Neural cell (in vitro differentiated cells): ENCODE measurements at regions not wholly inside any gene's neighbourhood (a gene's known extent, or its start where the extent isn't known, plus 50 kb on each side); places are given as distances from the start of the nearest gene placed in this dataset.
"Not testable (repeated sequence)": the region's sequence is repeated elsewhere in the genome, so short reads cannot be mapped to it uniquely, and the experiment has no call there.

ENCODE experiments used
- H2AFZ ChIP-seq: fragments of 200-600, 300-800 bp; sonication (generic), shearing (Covaris generic); 2 replicates; pipeline ENCODE4 v1.6.0; 2014; ENCODE audit warnings: low read depth, mild to moderate bottlenecking, antibody characterized with exemption, low read length, moderate library complexity
- H3F3A ChIP-seq: fragments of 200-600 bp; shearing (Covaris generic); 2 replicates; pipeline ENCODE4 v1.6.1; 2016; ENCODE audit warnings: mild to moderate bottlenecking, moderate library complexity, mixed read lengths, antibody characterized with exemption, low read length; ENCODE audit not compliant: insufficient read depth, poor library complexity, severe bottlenecking
- H3K27ac ChIP-seq: fragments of 200-600, 300-800 bp; sonication (generic), shearing (Covaris generic); 2 replicates; pipeline ENCODE4 v1.5.1; 2014; ENCODE audit warnings: mild to moderate bottlenecking, low read length, moderate library complexity
- H3K27me3 ChIP-seq: fragments of 300-800, 200-600 bp; sonication (generic), shearing (Covaris generic); 2 replicates; pipeline ENCODE4 v1.6.0; 2014; ENCODE audit warnings: mild to moderate bottlenecking, low read depth, low read length, moderate library complexity; ENCODE audit not compliant: insufficient read depth
- H3K36me3 ChIP-seq: fragments of 300-800, 200-600 bp; sonication (generic), shearing (Covaris generic); 2 replicates; pipeline ENCODE4 v1.5.1; 2014; ENCODE audit warnings: mild to moderate bottlenecking, antibody characterized with exemption, low read length, moderate library complexity; ENCODE audit not compliant: insufficient read depth
- H3K4me2 ChIP-seq: fragments of 300-800, 200-600 bp; sonication (generic), shearing (Covaris generic); 2 replicates; pipeline ENCODE4 v1.6.0; 2014; ENCODE audit warnings: mild to moderate bottlenecking, low read length
- H3K4me3 ChIP-seq: fragments of 300-800, 200-600 bp; sonication (generic), shearing (Covaris generic); 2 replicates; pipeline ENCODE4 v1.5.1; 2014; ENCODE audit warnings: mild to moderate bottlenecking, low read length, moderate library complexity
- H3K79me2 ChIP-seq: fragments of 200-600 bp; shearing (Covaris generic); replicated peaks from 2 replicates; pipeline ENCODE4 v1.6.0; 2014; ENCODE audit warnings: mild to moderate bottlenecking, low read length, moderate library complexity; ENCODE audit not compliant: insufficient read depth
- H3K9ac ChIP-seq: fragments of 300-800, 200-600 bp; sonication (generic), shearing (Covaris generic); 2 replicates; pipeline ENCODE4 v1.6.1; 2016; ENCODE audit warnings: mild to moderate bottlenecking, low read length, mixed read lengths
- H3K9me2 ChIP-seq: fragments of 200-600 bp; shearing (Covaris generic); 2 replicates; pipeline ENCODE4 v1.6.1; 2016; ENCODE audit warnings: mild to moderate bottlenecking, low read length, mixed read lengths; ENCODE audit not compliant: insufficient read depth
- H3K9me3 ChIP-seq: fragments of 200-600, 300-800 bp; sonication (generic), shearing (Covaris generic); 2 replicates; pipeline ENCODE4 v1.6.1; 2016; ENCODE audit warnings: mild to moderate bottlenecking, mixed run types, low read length, moderate library complexity, mixed read lengths
- H4K20me1 ChIP-seq: fragments of 200-600 bp; shearing (Covaris generic); 2 replicates; pipeline ENCODE4 v1.6.1; 2016; ENCODE audit warnings: mild to moderate bottlenecking, mixed run types; ENCODE audit not compliant: insufficient read depth
- EP300 ChIP-seq: fragments of 450-650 bp; conservative IDR thresholded peaks from 2 replicates; pipeline ENCODE4 v1.6.1; 2014; ENCODE audit warnings: antibody characterized with exemption, mild to moderate bottlenecking, moderate library complexity; ENCODE audit not compliant: poor library complexity, severe bottlenecking
- EZH2 ChIP-seq: fragments of 200-600, 300-800 bp; shearing (Covaris generic), sonication (generic); IDR thresholded peaks from 2 replicates; pipeline ENCODE4 v1.6.1; 2014; ENCODE audit warnings: antibody characterized with exemption, low read length, borderline replicate concordance, mild to moderate bottlenecking; ENCODE audit not compliant: insufficient read depth, poor library complexity, severe bottlenecking
- MXI1 ChIP-seq: fragments of 450-650 bp; conservative IDR thresholded peaks from 2 replicates; pipeline ENCODE4 v1.6.1; 2014; ENCODE audit warnings: antibody characterized with exemption, mild to moderate bottlenecking; ENCODE audit not compliant: poor library complexity, severe bottlenecking
- POLR2AphosphoS5 ChIP-seq: IDR thresholded peaks from 2 replicates; pipeline ENCODE4 v1.6.1; 2012
- RAD21 ChIP-seq: fragments of 450-650 bp; conservative IDR thresholded peaks from 2 replicates; pipeline ENCODE4 v1.6.1; 2014; ENCODE audit warnings: antibody characterized with exemption, mild to moderate bottlenecking, moderate library complexity
- SMC3 ChIP-seq: fragments of 450-650 bp; conservative IDR thresholded peaks from 2 replicates; pipeline ENCODE4 v1.6.1; 2014; ENCODE audit warnings: antibody characterized with exemption, mild to moderate bottlenecking, moderate library complexity; ENCODE audit not compliant: poor library complexity
- TAF1 ChIP-seq: IDR thresholded peaks from 2 replicates; pipeline ENCODE4 v1.6.1; 2012; ENCODE audit warnings: low read depth
- TF ChIP-seq, protein P1 (sequence below): fragments of 450-650 bp; IDR thresholded peaks from 2 replicates; pipeline ENCODE4 v1.5.1; 2014; ENCODE audit warnings: antibody characterized with exemption, mild to moderate bottlenecking, moderate library complexity; ENCODE audit not compliant: poor library complexity, severe bottlenecking
- TF ChIP-seq, protein P2 (sequence below): IDR thresholded peaks from 2 replicates; pipeline ENCODE4 v1.6.1; 2012; ENCODE audit warnings: borderline replicate concordance

DNA sequence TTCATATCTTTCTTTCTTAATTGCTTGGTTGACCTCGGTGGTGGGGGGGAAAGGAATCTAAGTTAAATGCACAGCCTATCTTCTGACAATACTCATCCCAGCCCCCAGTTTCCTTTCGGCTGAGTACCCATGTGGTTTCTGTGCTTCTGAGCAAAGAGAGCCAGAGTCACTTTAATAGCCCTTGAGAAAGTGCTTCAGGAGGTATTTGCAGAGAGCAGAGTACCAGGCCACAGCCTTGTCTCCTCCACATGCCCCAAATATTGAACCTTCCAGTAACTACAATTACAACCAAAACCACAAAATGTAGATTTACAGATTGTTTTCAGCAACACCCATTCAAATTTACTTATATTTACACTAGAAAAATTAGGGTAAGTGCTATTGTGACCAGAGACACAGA, 647.4 kb downstream of the NR2F2 start:
- TF ChIP-seq SMC3 (no peak), POLR2AphosphoS5 (no peak), TAF1 (no peak), MXI1 (no peak), EP300 (no peak), RAD21 (no peak), EZH2 (no peak)
- TF ChIP-seq, protein P1, sequence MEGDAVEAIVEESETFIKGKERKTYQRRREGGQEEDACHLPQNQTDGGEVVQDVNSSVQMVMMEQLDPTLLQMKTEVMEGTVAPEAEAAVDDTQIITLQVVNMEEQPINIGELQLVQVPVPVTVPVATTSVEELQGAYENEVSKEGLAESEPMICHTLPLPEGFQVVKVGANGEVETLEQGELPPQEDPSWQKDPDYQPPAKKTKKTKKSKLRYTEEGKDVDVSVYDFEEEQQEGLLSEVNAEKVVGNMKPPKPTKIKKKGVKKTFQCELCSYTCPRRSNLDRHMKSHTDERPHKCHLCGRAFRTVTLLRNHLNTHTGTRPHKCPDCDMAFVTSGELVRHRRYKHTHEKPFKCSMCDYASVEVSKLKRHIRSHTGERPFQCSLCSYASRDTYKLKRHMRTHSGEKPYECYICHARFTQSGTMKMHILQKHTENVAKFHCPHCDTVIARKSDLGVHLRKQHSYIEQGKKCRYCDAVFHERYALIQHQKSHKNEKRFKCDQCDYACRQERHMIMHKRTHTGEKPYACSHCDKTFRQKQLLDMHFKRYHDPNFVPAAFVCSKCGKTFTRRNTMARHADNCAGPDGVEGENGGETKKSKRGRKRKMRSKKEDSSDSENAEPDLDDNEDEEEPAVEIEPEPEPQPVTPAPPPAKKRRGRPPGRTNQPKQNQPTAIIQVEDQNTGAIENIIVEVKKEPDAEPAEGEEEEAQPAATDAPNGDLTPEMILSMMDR, result no peak
- TF ChIP-seq, protein P2, sequence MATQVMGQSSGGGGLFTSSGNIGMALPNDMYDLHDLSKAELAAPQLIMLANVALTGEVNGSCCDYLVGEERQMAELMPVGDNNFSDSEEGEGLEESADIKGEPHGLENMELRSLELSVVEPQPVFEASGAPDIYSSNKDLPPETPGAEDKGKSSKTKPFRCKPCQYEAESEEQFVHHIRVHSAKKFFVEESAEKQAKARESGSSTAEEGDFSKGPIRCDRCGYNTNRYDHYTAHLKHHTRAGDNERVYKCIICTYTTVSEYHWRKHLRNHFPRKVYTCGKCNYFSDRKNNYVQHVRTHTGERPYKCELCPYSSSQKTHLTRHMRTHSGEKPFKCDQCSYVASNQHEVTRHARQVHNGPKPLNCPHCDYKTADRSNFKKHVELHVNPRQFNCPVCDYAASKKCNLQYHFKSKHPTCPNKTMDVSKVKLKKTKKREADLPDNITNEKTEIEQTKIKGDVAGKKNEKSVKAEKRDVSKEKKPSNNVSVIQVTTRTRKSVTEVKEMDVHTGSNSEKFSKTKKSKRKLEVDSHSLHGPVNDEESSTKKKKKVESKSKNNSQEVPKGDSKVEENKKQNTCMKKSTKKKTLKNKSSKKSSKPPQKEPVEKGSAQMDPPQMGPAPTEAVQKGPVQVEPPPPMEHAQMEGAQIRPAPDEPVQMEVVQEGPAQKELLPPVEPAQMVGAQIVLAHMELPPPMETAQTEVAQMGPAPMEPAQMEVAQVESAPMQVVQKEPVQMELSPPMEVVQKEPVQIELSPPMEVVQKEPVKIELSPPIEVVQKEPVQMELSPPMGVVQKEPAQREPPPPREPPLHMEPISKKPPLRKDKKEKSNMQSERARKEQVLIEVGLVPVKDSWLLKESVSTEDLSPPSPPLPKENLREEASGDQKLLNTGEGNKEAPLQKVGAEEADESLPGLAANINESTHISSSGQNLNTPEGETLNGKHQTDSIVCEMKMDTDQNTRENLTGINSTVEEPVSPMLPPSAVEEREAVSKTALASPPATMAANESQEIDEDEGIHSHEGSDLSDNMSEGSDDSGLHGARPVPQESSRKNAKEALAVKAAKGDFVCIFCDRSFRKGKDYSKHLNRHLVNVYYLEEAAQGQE, result no peak
- H3K27ac ChIP-seq, result no peak overlapping the region
- no peaks in the 10 kb centered on the region for H3K36me3 ChIP-seq
- no peaks in the 10 kb centered on the region for H3K9me3 ChIP-seq
- no peak overlapping the region for H2AFZ ChIP-seq
- no peaks in the 10 kb centered on the region for H3K27me3 ChIP-seq
- no peaks in the 10 kb centered on the region for H3K9me2 ChIP-seq
- no peaks in the 10 kb centered on the region for H3F3A ChIP-seq
- H4K20me1 ChIP-seq, result no peaks in the 10 kb centered on the region
- no peak overlapping the region for H3K4me3 ChIP-seq
- H3K9ac ChIP-seq, result no peak overlapping the region
- no peak overlapping the region for H3K4me2 ChIP-seq
- no peaks in the 10 kb centered on the region for H3K79me2 ChIP-seq

DNA sequence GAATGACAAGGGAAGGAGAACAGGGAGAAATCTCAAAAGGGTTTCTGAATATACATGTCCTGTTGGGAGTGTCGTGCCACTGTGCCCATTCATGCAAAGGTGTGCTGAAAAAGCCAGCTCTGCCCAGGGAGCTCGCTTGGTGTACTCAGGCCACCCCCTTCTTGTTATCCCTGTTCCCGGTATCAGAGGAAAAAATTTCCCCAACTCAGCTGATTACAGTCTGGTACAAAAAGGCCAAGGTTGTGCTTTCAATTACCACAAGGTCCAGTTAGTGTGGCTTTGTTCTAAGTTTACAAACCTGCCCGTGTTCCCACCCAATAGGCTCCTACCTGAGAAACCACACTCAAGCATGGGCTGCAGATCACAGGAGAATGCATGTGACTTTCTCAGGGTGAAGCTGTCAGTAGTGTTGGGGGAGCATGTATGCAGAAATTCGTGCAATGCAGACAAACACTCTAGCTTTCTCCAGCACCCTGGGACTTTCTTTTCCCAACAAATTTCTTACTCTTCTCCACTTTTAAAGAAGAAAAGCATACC, 648.5 kb downstream of the NR2F2 start:
- Histone ChIP-seq H3K4me3 (no peak overlapping the region), H3K9me2 (no peaks in the 10 kb centered on the region), H3F3A (no peaks in the 10 kb centered on the region), H3K36me3 (no peaks in the 10 kb centered on the region), H2AFZ (no peak overlapping the region), H3K27ac (no peak overlapping the region), H3K4me2 (no peak overlapping the region), H3K79me2 (no peaks in the 10 kb centered on the region), H3K9ac (no peak overlapping the region), H4K20me1 (no peaks in the 10 kb centered on the region), H3K9me3 (no peaks in the 10 kb centered on the region), H3K27me3 (peaks cover 10% of the 10 kb centered on the region)
- TF ChIP-seq, protein P1, result no peak

DNA sequence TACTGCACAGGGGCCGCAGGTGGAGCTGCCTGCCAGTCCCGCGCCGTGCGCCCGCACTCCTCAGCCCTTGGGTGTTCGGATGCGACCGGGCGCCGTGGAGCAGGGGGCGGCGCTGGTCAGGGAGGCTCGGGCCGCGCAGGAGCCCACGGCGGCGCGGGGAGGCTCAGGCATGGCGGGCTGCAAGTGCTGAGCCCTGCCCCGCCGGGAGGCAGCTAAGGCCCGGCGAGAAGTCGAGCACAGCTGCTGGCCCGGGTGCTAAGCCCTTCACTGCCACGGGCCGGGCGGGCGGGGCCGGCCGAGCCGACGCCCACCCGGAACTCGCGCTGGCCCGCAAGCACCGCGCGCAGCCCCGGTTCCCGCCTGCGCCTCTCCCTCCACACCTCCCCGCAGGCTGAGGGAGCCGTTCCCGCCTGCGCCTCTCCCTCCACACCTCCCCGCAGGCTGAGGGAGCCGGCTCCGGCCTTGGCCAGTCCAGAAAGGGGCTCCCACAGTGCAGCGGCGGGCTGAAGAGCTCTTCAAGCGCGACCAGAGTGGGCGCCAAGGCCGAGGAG, 653.7 kb downstream of the NR2F2 start:
- H3K79me2 ChIP-seq, H3K9ac ChIP-seq, H3K36me3 ChIP-seq, H3F3A ChIP-seq, H3K9me2 ChIP-seq, H3K27ac ChIP-seq, H4K20me1 ChIP-seq, H2AFZ ChIP-seq, H3K9me3 ChIP-seq, H3K4me2 ChIP-seq: not testable (repeated sequence)
- Histone ChIP-seq H3K27me3 (peaks cover 16% of the 10 kb centered on the region), H3K4me3 (peak overlapping the region; percentile 38)
